ENCODE measurements at regions not wholly inside any gene's neighbourhood (a gene's known extent, or its start where the extent isn't known, plus 50 kb on each side); places are given as distances from the start of the nearest gene placed in this dataset.

- TF ChIP-seq SUZ12 (IDR thresholded peaks at IDR 0.05; ENCODE audit: unreplicated experiment) (no peak), RELA (IDR thresholded peaks at IDR 0.05; ENCODE audit: borderline replicate concordance, partially characterized antibody) (no peak), CREB1 (IDR thresholded peaks at IDR 0.05; ENCODE audit: low read depth) (no peak), GATAD2B (conservative IDR thresholded peaks at IDR 0.05; ENCODE audit: low read depth) (no peak), CHD2 (IDR thresholded peaks at IDR 0.05; ENCODE audit: borderline replicate concordance, low read depth, low read length) (no peak), RB1 (IDR thresholded peaks at IDR 0.05; ENCODE audit: borderline replicate concordance) (no peak), CEBPZ (IDR thresholded peaks at IDR 0.05; ENCODE audit: low read depth, low read length) (no peak), FOXK2 (IDR thresholded peaks at IDR 0.05) (no peak), TAF1 (IDR thresholded peaks at IDR 0.05; ENCODE audit: borderline replicate concordance, low read depth, low read length) (no peak), ELK1 (IDR thresholded peaks at IDR 0.05; ENCODE audit: low read depth, low read length) (no peak), HCFC1 (IDR thresholded peaks at IDR 0.05; ENCODE audit: low read length) (no peak), USF1 (IDR thresholded peaks at IDR 0.05; ENCODE audit: borderline replicate concordance, extremely low read length, insufficient read depth, low read depth, low read length) (no peak), RBBP5 (conservative IDR thresholded peaks at IDR 0.05) (no peak), NR2C1 (IDR thresholded peaks at IDR 0.05) (no peak), ASH2L (IDR thresholded peaks at IDR 0.05; ENCODE audit: borderline replicate concordance, low read depth) (no peak), FOXM1 (IDR thresholded peaks at IDR 0.05; ENCODE audit: low read depth, low read length) (no peak)
- FAIRE-seq (no peak), DNase-seq (ENCODE audit: low read depth, low spot score) (no peak), ATAC-seq (no peak)
- H4K20me1 ChIP-seq (ENCODE audit: control insufficient read depth, insufficient read depth): no peaks in the 10 kb centered on the region
- H3K79me2 ChIP-seq (ENCODE audit: control insufficient read depth, insufficient read depth, low read length): no peaks in the 10 kb centered on the region
- no peaks in the 10 kb centered on the region for H3K4me1 ChIP-seq (ENCODE audit: control insufficient read depth, insufficient read depth, low read length)
- in situ Hi-C loops (cut with MboI): no loop called here
- H3K4me3 ChIP-seq: no peak overlapping the region
- ChIA-PET POLR2A (no interaction called here), SMC1A (ENCODE audit: uncharacterized antibody, unreplicated experiment) (no interaction called here), CTCF (no interaction called here), RAD21 (ENCODE audit: unreplicated experiment) (no interaction called here)
- H3K36me3 ChIP-seq (ENCODE audit: control insufficient read depth in 2 of 2, insufficient read depth in 2 of 2, low read length in 1 of 2): no peaks in the 10 kb centered on the region
- intact Hi-C loops (cut with micrococcal nuclease; ENCODE audit: unreplicated experiment): no loop called here
- no peak overlapping the region for H3K9ac ChIP-seq (ENCODE audit: control insufficient read depth, insufficient read depth, low read length)
- H3K27ac ChIP-seq (ENCODE audit: control insufficient read depth, insufficient read depth): no peak overlapping the region
- no peak overlapping the region for H2AFZ ChIP-seq (ENCODE audit: control insufficient read depth, low read depth, low read length)
- H3K4me2 ChIP-seq (ENCODE audit: control insufficient read depth, insufficient read depth): no peak overlapping the region
- H3K27me3 ChIP-seq (replicated peaks in 1 of 2; ENCODE audit: control insufficient read depth in 2 of 2, insufficient read depth in 2 of 2, low read length in 1 of 2): no peaks in the 10 kb centered on the region; a peak in 1 of 4 replicates
- H3K9me3 ChIP-seq (replicated peaks; ENCODE audit: control insufficient read depth, insufficient read depth, low read length): no peaks in the 10 kb centered on the region
- no TSS peak for BruUV-seq (replicated peaks)
These were observed 475.3 kb upstream of the TRPC7 start for GRCh38 chr5:136840601-136841000.

All from GM12878 (cell line).